Endothelial cell of umbilical vein (primary cell): ENCODE measurements at regions not wholly inside any gene's neighbourhood (a gene's known extent, or its start where the extent isn't known, plus 50 kb on each side); places are given as distances from the start of the nearest gene placed in this dataset.

Source experiments
- BruUV-seq: library from RNA; stranded (reverse); fragments of 400-500 nt; replicated peaks from 2 replicates; lab custom pipeline; 2021; lab: Mats Ljungman, UMichigan
- CTCF ChIA-PET: fragments of 300-600, 350-600 bp; sonication (Branson Sonifier 250); formaldehyde crosslinking; loops from one replicate; lab custom pipeline; 2021; ENCODE audit warnings: antibody characterized with exemption, inconsistent platforms; lab: Charles Lee
- POLR2A ChIA-PET: fragments of 300-600, 350-600 bp; sonication (Branson Sonifier 250); formaldehyde crosslinking; loops from one replicate; lab custom pipeline; 2021; ENCODE audit warnings: antibody characterized with exemption, inconsistent platforms; lab: Charles Lee
- DNase-seq: peaks from one replicate; pipeline ENCODE4 v3.0.0-alpha.2; 2011; ENCODE audit warnings: low read depth, low spot score
- FAIRE-seq: peaks from 2 replicates; lab custom pipeline; 2011; peaks lifted over from hg19 to GRCh38; lab: Jason Lieb, UNC
- H2AFZ ChIP-seq: 2 replicates; pipeline ENCODE4 v1.6.0; 2012; ENCODE audit warnings: low read depth, low read length, control low read depth, inconsistent platforms
- H3K27ac ChIP-seq: 2 replicates; pipeline ENCODE4 v1.5.1; 2011; ENCODE audit warnings: low read depth, mild to moderate bottlenecking, control low read depth, low read length, moderate library complexity; ENCODE audit not compliant: insufficient read depth
- H3K27me3 ChIP-seq, 2 experiments: 2 replicates each; pipeline versions ENCODE4 v1.6.0 to v1.6.1; 2011; ENCODE audit warnings: low read length in 2 of 2, mixed read lengths in 1 of 2; ENCODE audit not compliant: control insufficient read depth in 2 of 2, insufficient read depth in 2 of 2
- H3K36me3 ChIP-seq, 2 experiments: 2 replicates in 1 of 2; 3 replicates in 1 of 2; pipeline ENCODE4 v1.5.1; 2011; ENCODE audit warnings: low read length in 2 of 2, mild to moderate bottlenecking in 1 of 2, moderate library complexity in 1 of 2; ENCODE audit not compliant: control insufficient read depth in 2 of 2, insufficient read depth in 2 of 2; ENCODE audit errors: extremely low read depth in 1 of 2
- H3K4me1 ChIP-seq: 3 replicates; pipeline ENCODE4 v1.5.1; 2011; ENCODE audit warnings: mild to moderate bottlenecking, low read length; ENCODE audit not compliant: control insufficient read depth, insufficient read depth; ENCODE audit errors: extremely low read depth
- H3K4me2 ChIP-seq: 2 replicates; pipeline ENCODE4 v1.6.1; 2011; ENCODE audit warnings: low read length, control low read depth, mixed read lengths; ENCODE audit not compliant: insufficient read depth
- H3K4me3 ChIP-seq, 3 experiments: fragments of 200-600 bp in 1 of 3; sonication (generic), shearing (Covaris generic) in 1 of 3; replicated peaks in 1 of 3; 2 replicates each; pipeline ENCODE4 v1.5.1; 2011 to 2016; ENCODE audit warnings: control low read depth in 3 of 3, low read length in 3 of 3, mild to moderate bottlenecking in 2 of 3, inconsistent platforms in 1 of 3, low read depth in 1 of 3, moderate library complexity in 1 of 3; ENCODE audit not compliant: insufficient read depth in 1 of 3
- H3K79me2 ChIP-seq: 2 replicates; pipeline ENCODE4 v1.6.0; 2012; ENCODE audit warnings: low read length, inconsistent platforms; ENCODE audit not compliant: control insufficient read depth, insufficient read depth
- H3K9ac ChIP-seq: replicated peaks from 2 replicates; pipeline ENCODE3; 2011; ENCODE audit warnings: low read length, control low read depth; ENCODE audit not compliant: insufficient read depth; ENCODE audit errors: extremely low read depth
- H3K9me1 ChIP-seq: replicated peaks from 3 replicates; pipeline ENCODE4 v1.6.0; 2011; ENCODE audit warnings: mild to moderate bottlenecking, low read length; ENCODE audit not compliant: control insufficient read depth, insufficient read depth; ENCODE audit errors: extremely low read depth
- H3K9me3 ChIP-seq: replicated peaks from 2 replicates; pipeline ENCODE4 v1.5.1; 2012; ENCODE audit warnings: low read length, inconsistent platforms; ENCODE audit not compliant: control insufficient read depth, insufficient read depth
- H4K20me1 ChIP-seq: replicated peaks from 2 replicates; pipeline ENCODE3; 2011; ENCODE audit warnings: mild to moderate bottlenecking, low read length; ENCODE audit not compliant: control insufficient read depth, insufficient read depth; ENCODE audit errors: extremely low read depth
- EZH2 ChIP-seq: IDR thresholded peaks from 2 replicates; pipeline ENCODE4 v1.6.1; 2012; ENCODE audit warnings: borderline replicate concordance, low read depth, mild to moderate bottlenecking, moderate library complexity, low read length, inconsistent platforms; ENCODE audit not compliant: severe bottlenecking
- FOS ChIP-seq: IDR thresholded peaks from 2 replicates; pipeline ENCODE4 v1.6.1; 2011; ENCODE audit warnings: mild to moderate bottlenecking, low read length, moderate library complexity, borderline replicate concordance; ENCODE audit not compliant: insufficient read depth
- GATA2 ChIP-seq: IDR thresholded peaks from 2 replicates; pipeline ENCODE4 v1.7.0; 2011; ENCODE audit warnings: low read depth, mild to moderate bottlenecking, moderate library complexity, mixed read lengths, low read length; ENCODE audit not compliant: insufficient read length, insufficient read depth
- JUN ChIP-seq: IDR thresholded peaks from 2 replicates; pipeline ENCODE4 v1.6.1; 2011; ENCODE audit warnings: borderline replicate concordance, low read depth; ENCODE audit not compliant: insufficient read length, insufficient read depth
- MYC ChIP-seq: IDR thresholded peaks from one replicate; pipeline ENCODE4 v1.6.1; 2011; ENCODE audit warnings: mild to moderate bottlenecking, low read depth, low read length
- POLR2A ChIP-seq: IDR thresholded peaks from 2 replicates; pipeline ENCODE4 v1.6.1; 2012; ENCODE audit warnings: low read depth, mild to moderate bottlenecking, control low read depth, low read length
- POLR2AphosphoS5 ChIP-seq: IDR thresholded peaks from 2 replicates; pipeline ENCODE4 v1.6.1; 2012; ENCODE audit warnings: low read depth, mild to moderate bottlenecking, control low read depth, low read length, moderate library complexity; ENCODE audit not compliant: insufficient read depth
- dilution Hi-C: fragments of 300-500 bp; cut with MboI; formaldehyde crosslinking; loops from one replicate; pipeline ENCODE4 v1.15.0; 2019; ENCODE audit warnings: low sequenced_read_pairs; ENCODE audit not compliant: extremely low pct_ligation_motif_present
- intact Hi-C: fragments of 100-400 bp; cut with micrococcal nuclease; formaldehyde crosslinking; loops from one replicate; pipeline ENCODE4 v1.10.0; 2022
- TF ChIP-seq, protein P1 (sequence below): IDR thresholded peaks from 2 replicates; pipeline ENCODE4 v1.6.1; 2011; ENCODE audit not compliant: insufficient read depth, insufficient read length
- TF ChIP-seq, protein P2 (sequence below), 2 donors: IDR thresholded peaks; 1 replicate in 1 of 2; 2 replicates in 1 of 2; pipeline ENCODE4 v1.5.1; 2011; ENCODE audit warnings: low read length in 2 of 2, mild to moderate bottlenecking in 2 of 2, moderate library complexity in 2 of 2, control low read depth in 1 of 2, inconsistent platforms in 1 of 2, low read depth in 1 of 2; ENCODE audit not compliant: insufficient read depth in 1 of 2; ENCODE audit errors: extremely low read depth in 1 of 2

GRCh38 chr22:42214633-42215415, 55.6 kb downstream of the TCF20 start:
- dilution Hi-C loops: no loop called here
- Histone ChIP-seq H4K20me1 (peaks cover 2% of the 10 kb centered on the region), H3K4me1 (no peaks in the 10 kb centered on the region), H3K79me2 (peaks cover 17% of the 10 kb centered on the region), H2AFZ (no peak overlapping the region), H3K27me3 (no peaks in the 10 kb centered on the region), H3K27ac (no peak overlapping the region), H3K4me2 (no peak overlapping the region), H3K9me3 (no peaks in the 10 kb centered on the region), H3K4me3 (no peak overlapping the region), H3K36me3 (peaks cover 0 to 27% of the 10 kb centered on the region in 2 experiments), H3K9ac (no peak overlapping the region), H3K9me1 (no peaks in the 10 kb centered on the region)
- FAIRE-seq: no peak
- intact Hi-C loops: no loop called here
- no TSS peak for BruUV-seq
- TF ChIP-seq EZH2 (no peak), FOS (no peak), JUN (no peak), MYC (no peak), GATA2 (no peak), POLR2A (no peak), POLR2AphosphoS5 (no peak)
- TF ChIP-seq, protein P1, sequence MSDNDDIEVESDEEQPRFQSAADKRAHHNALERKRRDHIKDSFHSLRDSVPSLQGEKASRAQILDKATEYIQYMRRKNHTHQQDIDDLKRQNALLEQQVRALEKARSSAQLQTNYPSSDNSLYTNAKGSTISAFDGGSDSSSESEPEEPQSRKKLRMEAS: no peak
- TF ChIP-seq, protein P2, sequence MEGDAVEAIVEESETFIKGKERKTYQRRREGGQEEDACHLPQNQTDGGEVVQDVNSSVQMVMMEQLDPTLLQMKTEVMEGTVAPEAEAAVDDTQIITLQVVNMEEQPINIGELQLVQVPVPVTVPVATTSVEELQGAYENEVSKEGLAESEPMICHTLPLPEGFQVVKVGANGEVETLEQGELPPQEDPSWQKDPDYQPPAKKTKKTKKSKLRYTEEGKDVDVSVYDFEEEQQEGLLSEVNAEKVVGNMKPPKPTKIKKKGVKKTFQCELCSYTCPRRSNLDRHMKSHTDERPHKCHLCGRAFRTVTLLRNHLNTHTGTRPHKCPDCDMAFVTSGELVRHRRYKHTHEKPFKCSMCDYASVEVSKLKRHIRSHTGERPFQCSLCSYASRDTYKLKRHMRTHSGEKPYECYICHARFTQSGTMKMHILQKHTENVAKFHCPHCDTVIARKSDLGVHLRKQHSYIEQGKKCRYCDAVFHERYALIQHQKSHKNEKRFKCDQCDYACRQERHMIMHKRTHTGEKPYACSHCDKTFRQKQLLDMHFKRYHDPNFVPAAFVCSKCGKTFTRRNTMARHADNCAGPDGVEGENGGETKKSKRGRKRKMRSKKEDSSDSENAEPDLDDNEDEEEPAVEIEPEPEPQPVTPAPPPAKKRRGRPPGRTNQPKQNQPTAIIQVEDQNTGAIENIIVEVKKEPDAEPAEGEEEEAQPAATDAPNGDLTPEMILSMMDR (IDR thresholded peaks at IDR 0.05; ENCODE audit: extremely low read depth in 1 of 2, insufficient read depth in 1 of 2, low read depth in 1 of 2, low read length in 2 of 2): no peak
- DNase-seq: no peak
- ChIA-PET POLR2A (no interaction called here), CTCF (no interaction called here)
